GM12872 (cell line): ENCODE measurements at regions not wholly inside any gene's neighbourhood (a gene's known extent, or its start where the extent isn't known, plus 50 kb on each side); places are given as distances from the start of the nearest gene placed in this dataset.

Experiments used
- TF ChIP-seq, protein P1 (sequence below): IDR thresholded peaks from 3 replicates; pipeline ENCODE4 v1.5.1; 2011; ENCODE audit warnings: low read depth, mild to moderate bottlenecking, low read length, moderate library complexity; ENCODE audit not compliant: insufficient read depth

DNA sequence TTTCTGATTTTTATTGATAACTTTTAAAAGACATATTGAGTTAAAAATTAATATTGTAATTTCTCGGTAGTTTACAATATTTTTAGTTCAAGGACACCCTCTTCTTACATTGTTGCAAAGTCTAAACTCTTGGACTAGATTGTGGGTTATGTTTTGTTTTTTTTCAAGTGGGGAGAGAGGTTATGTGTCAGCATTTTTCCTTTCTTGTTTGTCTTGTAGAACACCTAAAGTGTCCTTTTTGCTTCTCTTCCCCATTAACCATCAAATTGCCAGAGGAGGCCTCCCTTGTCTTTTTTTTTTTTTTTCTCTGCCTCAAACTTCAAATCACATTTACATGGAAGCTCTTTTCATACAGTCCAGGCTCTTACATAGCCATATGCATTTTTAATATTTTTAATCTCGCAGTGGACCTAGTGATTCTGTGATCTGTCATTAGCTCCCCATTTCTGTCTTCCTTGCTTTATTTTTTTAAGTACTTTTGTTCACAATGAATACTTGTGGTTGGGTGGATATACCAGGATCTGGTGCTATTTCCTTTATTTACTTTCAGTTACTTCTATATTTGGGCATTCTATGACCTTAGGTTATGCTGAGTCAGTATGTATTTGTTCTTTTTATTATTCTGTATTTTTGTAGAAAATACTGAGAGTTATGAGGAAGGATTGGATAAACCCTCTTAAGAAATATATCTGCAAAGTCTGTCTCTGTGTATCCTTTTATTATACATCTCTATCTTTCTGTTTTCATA, 2280.6 kb upstream of the ACO1 start:
- TF ChIP-seq, protein P1, sequence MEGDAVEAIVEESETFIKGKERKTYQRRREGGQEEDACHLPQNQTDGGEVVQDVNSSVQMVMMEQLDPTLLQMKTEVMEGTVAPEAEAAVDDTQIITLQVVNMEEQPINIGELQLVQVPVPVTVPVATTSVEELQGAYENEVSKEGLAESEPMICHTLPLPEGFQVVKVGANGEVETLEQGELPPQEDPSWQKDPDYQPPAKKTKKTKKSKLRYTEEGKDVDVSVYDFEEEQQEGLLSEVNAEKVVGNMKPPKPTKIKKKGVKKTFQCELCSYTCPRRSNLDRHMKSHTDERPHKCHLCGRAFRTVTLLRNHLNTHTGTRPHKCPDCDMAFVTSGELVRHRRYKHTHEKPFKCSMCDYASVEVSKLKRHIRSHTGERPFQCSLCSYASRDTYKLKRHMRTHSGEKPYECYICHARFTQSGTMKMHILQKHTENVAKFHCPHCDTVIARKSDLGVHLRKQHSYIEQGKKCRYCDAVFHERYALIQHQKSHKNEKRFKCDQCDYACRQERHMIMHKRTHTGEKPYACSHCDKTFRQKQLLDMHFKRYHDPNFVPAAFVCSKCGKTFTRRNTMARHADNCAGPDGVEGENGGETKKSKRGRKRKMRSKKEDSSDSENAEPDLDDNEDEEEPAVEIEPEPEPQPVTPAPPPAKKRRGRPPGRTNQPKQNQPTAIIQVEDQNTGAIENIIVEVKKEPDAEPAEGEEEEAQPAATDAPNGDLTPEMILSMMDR = no peak

DNA sequence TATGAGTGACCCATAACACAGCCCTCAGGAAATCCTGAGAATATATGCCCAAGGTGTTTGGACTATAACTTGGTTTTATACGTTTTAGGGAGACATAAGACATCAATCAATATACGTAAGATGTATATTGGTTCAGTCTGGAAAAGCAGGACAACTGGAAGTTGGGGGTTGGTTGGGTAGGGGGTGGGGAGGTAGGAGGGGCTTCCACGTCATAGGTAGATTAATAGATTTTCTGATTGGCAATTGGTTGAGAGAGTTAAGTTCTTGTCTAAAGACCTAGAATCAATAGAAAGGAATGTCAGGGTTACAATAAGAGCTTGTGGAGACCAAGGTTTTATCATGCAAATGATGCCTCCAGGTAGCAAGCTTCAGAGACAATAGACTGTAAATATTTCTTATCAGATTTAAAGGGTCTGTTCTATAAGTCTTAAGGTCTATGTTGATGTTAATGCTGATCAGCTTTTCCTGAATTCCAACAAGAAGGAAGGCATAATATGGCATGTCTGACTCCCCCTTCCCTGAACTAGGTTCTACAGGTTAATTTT, 2267.7 kb upstream of the ACO1 start:
- TF ChIP-seq, protein P1 = no peak

DNA sequence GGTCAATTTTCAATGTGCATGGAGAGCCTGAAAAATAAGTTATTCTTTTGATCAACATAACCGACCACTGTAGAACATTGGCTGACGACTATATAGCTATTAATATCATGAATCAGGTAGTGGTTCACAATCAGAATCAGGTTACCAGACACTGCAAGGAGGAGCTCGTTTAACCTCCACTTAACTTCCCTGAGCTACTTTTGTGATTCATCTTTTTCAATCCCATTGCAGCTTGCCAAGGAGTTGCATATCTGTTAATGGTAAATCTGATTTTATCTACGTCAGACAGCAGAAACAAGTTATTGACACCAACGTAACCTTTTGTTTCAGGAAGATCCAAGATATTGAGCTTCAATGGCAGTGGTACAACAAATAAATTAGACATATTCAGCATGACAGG, 2263.8 kb upstream of the ACO1 start:
- TF ChIP-seq, protein P1 = no peak

DNA sequence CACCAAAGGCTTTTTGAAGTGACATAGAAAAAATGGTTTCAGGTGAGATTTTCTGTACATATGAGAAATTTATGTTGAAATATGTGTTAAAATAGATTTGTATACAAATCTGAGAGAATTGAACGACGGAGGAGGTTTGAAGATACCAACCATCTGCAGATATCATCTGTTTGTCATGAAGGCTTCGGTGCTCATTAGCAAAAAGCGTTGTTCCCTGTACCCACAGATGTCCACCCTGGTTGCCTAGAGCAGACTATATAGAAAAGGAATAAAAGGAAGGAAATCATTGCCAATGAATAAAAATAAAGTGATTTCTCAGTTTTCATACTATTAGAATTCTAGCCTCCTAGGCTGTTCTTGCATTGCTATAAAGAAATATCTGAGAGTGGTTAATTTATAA, 2262.8 kb upstream of the ACO1 start:
- TF ChIP-seq, protein P1 = no peak

DNA sequence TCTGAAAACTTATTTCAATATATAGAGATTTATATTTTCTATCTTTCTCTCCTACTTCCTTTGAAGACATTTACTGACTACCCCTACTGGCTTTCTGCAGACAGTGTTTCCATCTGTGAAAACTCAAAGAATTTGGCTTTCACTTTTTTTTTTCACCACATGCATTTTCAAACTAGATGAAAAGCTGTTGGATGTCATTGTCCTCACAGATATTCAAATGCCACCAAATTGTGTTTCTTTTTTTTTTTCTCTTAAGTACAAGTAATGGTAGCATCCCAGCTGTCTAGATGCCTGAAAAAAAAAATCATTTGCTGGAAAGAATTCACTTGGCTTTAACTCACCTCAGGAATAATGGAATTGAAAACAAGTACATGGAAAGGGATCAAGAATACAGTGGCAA, 2258.6 kb upstream of the ACO1 start:
- TF ChIP-seq, protein P1 = no peak

DNA sequence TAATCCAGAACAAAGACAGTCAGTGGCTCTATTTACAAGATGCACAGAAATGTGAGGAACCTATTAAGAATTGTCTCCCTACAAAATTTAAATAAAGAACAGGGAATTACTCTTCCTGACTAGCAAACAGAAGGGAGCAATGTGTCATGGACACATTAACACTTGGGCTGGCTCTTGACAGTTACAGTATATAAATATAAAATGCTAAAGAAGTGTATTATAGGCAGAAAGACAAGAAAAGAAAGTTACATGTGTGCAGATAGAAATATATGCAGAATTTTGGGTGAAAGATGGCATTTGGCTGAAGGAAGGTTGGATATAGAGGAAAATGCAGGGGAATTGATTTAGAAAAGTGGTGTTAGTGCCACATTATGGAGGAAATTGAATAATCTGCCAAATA, 2257.1 kb upstream of the ACO1 start:
- TF ChIP-seq, protein P1 = no peak

DNA sequence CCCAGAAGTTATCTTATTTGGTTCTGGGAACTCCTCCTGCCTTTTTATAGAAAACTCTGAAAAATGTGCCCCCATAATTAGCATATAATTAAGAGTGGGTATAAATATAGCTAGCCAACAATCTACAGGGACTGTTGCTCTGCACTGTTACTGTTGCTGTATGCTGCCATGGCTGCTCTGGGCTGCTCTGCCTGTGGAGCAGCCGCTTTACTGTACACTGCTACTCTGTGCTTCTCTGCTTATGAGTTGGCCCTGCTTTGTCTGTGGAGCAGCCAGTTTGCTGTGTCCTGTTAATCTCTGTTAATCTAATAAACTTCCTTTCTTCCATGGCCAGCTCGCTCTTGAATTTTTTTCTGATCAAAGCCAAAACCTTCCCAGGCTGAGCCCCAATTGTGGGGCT, 2244.0 kb upstream of the ACO1 start:
- TF ChIP-seq, protein P1 = no peak

DNA sequence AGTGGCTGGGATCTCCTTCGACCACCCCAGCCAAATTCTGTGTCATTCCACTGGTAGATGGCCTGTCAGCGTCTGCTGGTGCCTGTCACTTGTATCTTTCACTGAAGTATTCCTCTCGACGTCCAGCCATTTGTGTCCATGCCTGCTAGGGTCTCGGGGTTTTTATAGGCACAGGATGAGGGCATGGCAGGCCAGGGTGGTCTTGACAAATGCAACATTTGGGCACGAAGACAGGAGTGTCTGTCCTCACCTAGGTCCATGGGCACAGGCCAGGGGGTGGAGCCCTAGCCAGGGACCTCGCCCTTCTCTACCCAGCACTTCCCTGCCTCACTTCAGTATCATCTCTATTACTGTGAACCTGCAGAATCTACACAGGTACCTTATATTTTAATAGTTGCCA, 2223.9 kb upstream of the ACO1 start:
- TF ChIP-seq, protein P1 = no peak
